PC-9 (cell line): ENCODE measurements at regions not wholly inside any gene's neighbourhood (a gene's known extent, or its start where the extent isn't known, plus 50 kb on each side); places are given as distances from the start of the nearest gene placed in this dataset.

Experiments
- BruUV-seq: library from RNA; stranded (reverse); fragments of 400-500 nt; replicated peaks from 2 replicates; lab custom pipeline; 2021; lab: Mats Ljungman, UMichigan
- CTCF ChIA-PET: fragments of 300-600 bp; sonication (Branson Sonifier 250); formaldehyde crosslinking; loops from one replicate; lab custom pipeline; 2022; ENCODE audit warnings: antibody characterized with exemption; lab: Charles Lee
- POLR2A ChIA-PET: fragments of 300-600 bp; sonication (Branson Sonifier 250); formaldehyde crosslinking; loops from one replicate; lab custom pipeline; 2022; ENCODE audit warnings: antibody characterized with exemption; ENCODE audit not compliant: unreplicated experiment; lab: Charles Lee
- DNase-seq, 2 experiments: peaks; one replicate each; pipeline versions ENCODE4 v3.0.0 to v3.0.0-alpha.2; 2015 to 2022; ENCODE audit warnings: mixed read lengths in 1 of 2
- H2AFZ ChIP-seq: fragments of 200-600 bp; sonication (generic); 2 replicates; pipeline ENCODE4 v1.8.1; 2017; ENCODE audit warnings: antibody characterized with exemption
- H3F3A ChIP-seq: fragments of 200-600 bp; sonication (generic); 2 replicates; pipeline ENCODE4 v1.8.1; 2017; ENCODE audit warnings: antibody characterized with exemption, mild to moderate bottlenecking, low read depth; ENCODE audit not compliant: insufficient read depth
- H3K27ac ChIP-seq: fragments of 200-600 bp; sonication (generic); 2 replicates; pipeline ENCODE4 v1.6.1; 2016; ENCODE audit warnings: mixed run types
- H3K27me3 ChIP-seq: fragments of 200-600 bp; sonication (generic); 2 replicates; pipeline ENCODE4 v1.6.1; 2016; ENCODE audit warnings: low read depth, mixed run types; ENCODE audit not compliant: insufficient read depth
- H3K36me3 ChIP-seq: fragments of 200-600 bp; sonication (generic); 2 replicates; pipeline ENCODE4 v1.6.1; 2016; ENCODE audit warnings: low read depth, mixed run types
- H3K4me1 ChIP-seq: fragments of 200-600 bp; sonication (generic); replicated peaks from 2 replicates; pipeline ENCODE4 v1.6.1; 2016; ENCODE audit warnings: mixed run types; ENCODE audit not compliant: insufficient read depth
- H3K4me2 ChIP-seq: fragments of 200-600 bp; sonication (generic); 2 replicates; pipeline ENCODE4 v1.6.1; 2017; ENCODE audit warnings: mixed run types
- H3K4me3 ChIP-seq: fragments of 200-600 bp; sonication (generic); 2 replicates; pipeline ENCODE4 v1.6.1; 2016; ENCODE audit warnings: mixed run types
- H3K79me2 ChIP-seq: fragments of 200-600 bp; sonication (generic); 2 replicates; pipeline ENCODE4 v1.6.1; 2017; ENCODE audit warnings: low read depth, mixed run types
- H3K9me2 ChIP-seq: fragments of 200-600 bp; sonication (generic); 2 replicates; pipeline ENCODE4 v1.8.1; 2017; ENCODE audit warnings: mild to moderate bottlenecking; ENCODE audit not compliant: insufficient read depth
- H3K9me3 ChIP-seq: fragments of 200-600 bp; sonication (generic); 2 replicates; pipeline ENCODE4 v1.8.1; 2016; ENCODE audit warnings: low read depth; ENCODE audit not compliant: insufficient read depth
- H4K20me1 ChIP-seq: fragments of 200-600 bp; sonication (generic); 2 replicates; pipeline ENCODE4 v1.8.1; 2017; ENCODE audit not compliant: insufficient read depth
- EZH2 ChIP-seq: fragments of 200-600 bp; sonication (generic); IDR thresholded peaks from 2 replicates; pipeline ENCODE4 v1.8.0; 2017; ENCODE audit warnings: antibody characterized with exemption, low read depth
- intact Hi-C: fragments of 100-400 bp; cut with micrococcal nuclease; formaldehyde crosslinking; loops from one replicate; pipeline ENCODE4 v1.10.0; 2022; ENCODE audit not compliant: unreplicated experiment
- TF ChIP-seq, protein P1 (sequence below): fragments of 200-600 bp; sonication (generic); conservative IDR thresholded peaks from 2 replicates; pipeline ENCODE4 v1.6.1; 2017; ENCODE audit warnings: mixed run types, antibody characterized with exemption, mild to moderate bottlenecking, moderate library complexity

GRCh38 chr4:8699063-8699385, 106.5 kb downstream of the CPZ start:
- no peak overlapping the region for H3K4me3 ChIP-seq
- no peak for DNase-seq
- TF ChIP-seq, protein P1, sequence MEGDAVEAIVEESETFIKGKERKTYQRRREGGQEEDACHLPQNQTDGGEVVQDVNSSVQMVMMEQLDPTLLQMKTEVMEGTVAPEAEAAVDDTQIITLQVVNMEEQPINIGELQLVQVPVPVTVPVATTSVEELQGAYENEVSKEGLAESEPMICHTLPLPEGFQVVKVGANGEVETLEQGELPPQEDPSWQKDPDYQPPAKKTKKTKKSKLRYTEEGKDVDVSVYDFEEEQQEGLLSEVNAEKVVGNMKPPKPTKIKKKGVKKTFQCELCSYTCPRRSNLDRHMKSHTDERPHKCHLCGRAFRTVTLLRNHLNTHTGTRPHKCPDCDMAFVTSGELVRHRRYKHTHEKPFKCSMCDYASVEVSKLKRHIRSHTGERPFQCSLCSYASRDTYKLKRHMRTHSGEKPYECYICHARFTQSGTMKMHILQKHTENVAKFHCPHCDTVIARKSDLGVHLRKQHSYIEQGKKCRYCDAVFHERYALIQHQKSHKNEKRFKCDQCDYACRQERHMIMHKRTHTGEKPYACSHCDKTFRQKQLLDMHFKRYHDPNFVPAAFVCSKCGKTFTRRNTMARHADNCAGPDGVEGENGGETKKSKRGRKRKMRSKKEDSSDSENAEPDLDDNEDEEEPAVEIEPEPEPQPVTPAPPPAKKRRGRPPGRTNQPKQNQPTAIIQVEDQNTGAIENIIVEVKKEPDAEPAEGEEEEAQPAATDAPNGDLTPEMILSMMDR, result no peak
- TF ChIP-seq EZH2, result no peak
- H3K4me2 ChIP-seq, result no peak overlapping the region
- H3K9me3 ChIP-seq, result no peaks in the 10 kb centered on the region
- BruUV-seq, result no TSS peak
- no peaks in the 10 kb centered on the region for H3K79me2 ChIP-seq
- H3K27me3 ChIP-seq, result peaks cover 99% of the 10 kb centered on the region
- H3K36me3 ChIP-seq, result no peaks in the 10 kb centered on the region
- H3F3A ChIP-seq, result no peaks in the 10 kb centered on the region
- H2AFZ ChIP-seq, result no peak overlapping the region
- POLR2A ChIA-PET, result no interaction called here
- no peaks in the 10 kb centered on the region for H3K4me1 ChIP-seq
- no peaks in the 10 kb centered on the region for H4K20me1 ChIP-seq
- intact Hi-C loops, result no loop called here
- H3K27ac ChIP-seq, result no peak overlapping the region
- H3K9me2 ChIP-seq, result no peaks in the 10 kb centered on the region
- CTCF ChIA-PET, result no interaction called here

GRCh38 chr4:8698341-8699062, 105.9 kb downstream of the CPZ start:
- no TSS peak for BruUV-seq
- H3K4me1 ChIP-seq, result no peaks in the 10 kb centered on the region
- ChIA-PET POLR2A (no interaction called here), CTCF (no interaction called here)
- no peaks in the 10 kb centered on the region for H3K9me3 ChIP-seq
- no peak overlapping the region for H3K27ac ChIP-seq
- TF ChIP-seq EZH2, result no peak
- TF ChIP-seq, protein P1, result no peak
- H4K20me1 ChIP-seq, result no peaks in the 10 kb centered on the region
- H3K27me3 ChIP-seq, result peaks cover 99% of the 10 kb centered on the region
- intact Hi-C loops, result no loop called here
- no peak overlapping the region for H3K4me3 ChIP-seq
- H2AFZ ChIP-seq, result no peak overlapping the region
- H3K79me2 ChIP-seq, result no peaks in the 10 kb centered on the region
- no peaks in the 10 kb centered on the region for H3K9me2 ChIP-seq
- DNase-seq, result no peak
- H3K36me3 ChIP-seq, result no peaks in the 10 kb centered on the region
- no peaks in the 10 kb centered on the region for H3F3A ChIP-seq
- H3K4me2 ChIP-seq, result no peak overlapping the region

DNA sequence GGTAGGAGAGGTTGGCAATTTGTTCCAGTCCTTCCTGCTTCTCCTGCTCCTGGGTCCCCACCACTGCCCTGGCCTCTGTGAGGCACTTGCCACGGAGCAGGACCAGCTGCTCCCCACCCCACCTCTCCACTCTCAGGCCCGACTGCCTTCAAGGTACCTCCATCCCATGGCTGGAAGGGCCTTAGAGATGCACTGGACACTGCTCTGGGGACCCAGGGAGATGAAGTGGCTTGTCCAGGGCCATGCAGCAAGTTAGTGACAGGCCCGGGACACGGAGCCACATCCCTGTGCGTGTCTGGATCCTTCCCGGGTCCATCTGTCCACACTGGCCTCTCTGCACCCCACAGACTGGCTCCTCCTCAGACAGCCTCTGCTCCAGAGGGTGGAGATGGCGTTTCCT, 105.3 kb downstream of the CPZ start:
- H3K27ac ChIP-seq, result no peak overlapping the region
- no peak overlapping the region for H2AFZ ChIP-seq
- H4K20me1 ChIP-seq, result no peaks in the 10 kb centered on the region
- intact Hi-C loops, result no loop called here
- H3K27me3 ChIP-seq, result peaks cover 99% of the 10 kb centered on the region
- H3K9me3 ChIP-seq, result no peaks in the 10 kb centered on the region
- no peaks in the 10 kb centered on the region for H3K9me2 ChIP-seq
- BruUV-seq, result no TSS peak
- H3F3A ChIP-seq, result no peaks in the 10 kb centered on the region
- H3K4me2 ChIP-seq, result no peak overlapping the region
- TF ChIP-seq, protein P1, result no peak
- TF ChIP-seq EZH2, result no peak
- no peaks in the 10 kb centered on the region for H3K4me1 ChIP-seq
- POLR2A ChIA-PET, result no interaction called here
- H3K79me2 ChIP-seq, result no peaks in the 10 kb centered on the region
- H3K4me3 ChIP-seq, result no peak overlapping the region
- CTCF ChIA-PET, result no interaction called here
- no peaks in the 10 kb centered on the region for H3K36me3 ChIP-seq
- no peak for DNase-seq
